MCF 10A (cell line): ENCODE measurements at regions not wholly inside any gene's neighbourhood (a gene's known extent, or its start where the extent isn't known, plus 50 kb on each side); places are given as distances from the start of the nearest gene placed in this dataset.

Source experiments
- BruUV-seq: library from RNA; stranded (reverse); fragments of 400-500 nt; replicated peaks from 2 replicates; lab custom pipeline; 2021; lab: Mats Ljungman, UMichigan
- CTCF ChIA-PET: fragments of 300-600 bp; sonication (Branson Sonifier 250); formaldehyde crosslinking; extraction: SDS; loops from one replicate; lab custom pipeline; 2021; ENCODE audit warnings: antibody characterized with exemption, inconsistent platforms; lab: Yijun Ruan, JAX
- POLR2A ChIA-PET: fragments of 300-600, 350-650 bp; sonication (Branson Sonifier 250); formaldehyde crosslinking; extraction: SDS; loops from one replicate; lab custom pipeline; 2020; ENCODE audit warnings: antibody characterized with exemption, inconsistent platforms; lab: Yijun Ruan, JAX
- DNase-seq: peaks from one replicate; pipeline ENCODE4 v3.0.0-alpha.2; 2018; ENCODE audit not compliant: unreplicated experiment
- H3K27ac Mint-ChIP-seq: one replicate; pipeline ENCODE4 v1.8.0; 2022; ENCODE audit warnings: mild to moderate bottlenecking, low read depth, mixed read lengths; ENCODE audit not compliant: unreplicated experiment
- H3K27me3 Mint-ChIP-seq: one replicate; pipeline ENCODE4 v1.8.0; 2022; ENCODE audit warnings: mixed read lengths; ENCODE audit not compliant: insufficient read depth, unreplicated experiment
- H3K36me3 Mint-ChIP-seq: one replicate; pipeline ENCODE4 v1.8.0; 2022; ENCODE audit warnings: mild to moderate bottlenecking, moderate library complexity, mixed read lengths; ENCODE audit not compliant: insufficient read depth, unreplicated experiment
- H3K4me1 Mint-ChIP-seq: one replicate; pipeline ENCODE4 v1.8.0; 2022; ENCODE audit warnings: mixed read lengths; ENCODE audit not compliant: insufficient read depth, unreplicated experiment
- H3K4me3 Mint-ChIP-seq: one replicate; pipeline ENCODE4 v1.8.0; 2022; ENCODE audit warnings: mild to moderate bottlenecking, moderate library complexity, mixed read lengths; ENCODE audit not compliant: unreplicated experiment
- H3K9me3 Mint-ChIP-seq: one replicate; pipeline ENCODE4 v1.8.0; 2022; ENCODE audit warnings: mixed read lengths; ENCODE audit not compliant: unreplicated experiment
- CTCF ChIP-seq: fragments of 200-600 bp; IDR thresholded peaks from one replicate; pipeline ENCODE4 v1.8.0; 2022; ENCODE audit warnings: antibody characterized with exemption, mild to moderate bottlenecking; ENCODE audit not compliant: unreplicated experiment
- intact Hi-C: fragments of 100-400 bp; cut with micrococcal nuclease; formaldehyde crosslinking; loops from 2 replicates; pipeline ENCODE4 v1.14.1; 2022

DNA sequence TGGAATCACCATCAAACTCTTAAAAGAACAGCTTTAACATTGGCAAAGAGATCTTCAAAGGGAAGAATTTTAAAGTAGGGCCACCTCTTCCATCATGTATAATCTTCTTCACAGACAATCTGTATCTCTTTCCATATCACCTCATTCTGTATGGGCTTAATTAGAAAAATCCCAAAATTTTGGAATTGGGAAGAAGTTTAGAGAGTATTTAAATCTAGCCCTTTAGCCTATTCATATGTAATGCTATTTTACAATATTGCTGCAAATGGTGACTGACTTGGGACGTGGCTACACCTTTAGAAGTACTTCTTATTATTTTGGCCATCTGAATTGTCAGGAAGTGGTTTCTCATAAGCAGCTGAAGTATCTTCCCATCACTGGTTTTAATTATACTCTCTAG, 474.3 kb downstream of the RFPL4B start:
- Mint-ChIP-seq H3K27ac (no peak overlapping the region), H3K36me3 (no peaks in the 10 kb centered on the region), H3K27me3 (no peaks in the 10 kb centered on the region), H3K4me3 (no peak overlapping the region), H3K4me1 (no peaks in the 10 kb centered on the region), H3K9me3 (no peaks in the 10 kb centered on the region)
- no TSS peak for BruUV-seq
- POLR2A ChIA-PET, result interaction anchor here (0.5 kb wide), 1 partner anchor 310 kb away, joined by 3 read pairs; no protein-coding TSS in a partner anchor
- CTCF ChIA-PET, result interaction anchor here (0.6 kb wide), 1 partner anchor 1636 kb away, joined by 3 read pairs; no protein-coding TSS in a partner anchor
- TF ChIP-seq CTCF, result no peak
- no peak for DNase-seq
- intact Hi-C loops, result no loop called here

DNA sequence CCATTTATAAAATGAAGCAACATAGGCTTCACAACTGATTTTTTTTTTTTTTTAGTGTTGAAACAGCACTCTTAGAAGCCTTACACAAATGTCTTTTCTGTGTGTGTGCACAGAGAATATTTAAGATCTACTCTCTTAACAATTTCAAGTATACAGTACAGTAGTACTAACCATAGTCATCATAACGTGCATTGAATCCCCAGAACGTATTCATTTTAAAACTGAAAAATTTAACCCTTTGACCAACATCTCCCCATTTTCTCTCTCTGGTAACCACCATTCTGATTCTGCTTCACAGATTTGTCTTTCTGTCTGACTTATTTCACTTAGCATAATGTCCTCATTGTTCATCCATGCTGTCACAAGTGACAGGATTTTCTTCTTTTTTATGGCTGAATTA, 475.6 kb downstream of the RFPL4B start:
- no TSS peak for BruUV-seq
- H3K9me3 Mint-ChIP-seq, result no peaks in the 10 kb centered on the region
- ChIA-PET POLR2A (no interaction called here), CTCF (no interaction called here)
- intact Hi-C loops, result no loop called here
- H3K36me3 Mint-ChIP-seq, result no peaks in the 10 kb centered on the region
- H3K27me3 Mint-ChIP-seq, result no peaks in the 10 kb centered on the region
- DNase-seq, result no peak
- no peak for TF ChIP-seq CTCF
- no peaks in the 10 kb centered on the region for H3K4me1 Mint-ChIP-seq
- H3K27ac Mint-ChIP-seq, result no peak overlapping the region
- H3K4me3 Mint-ChIP-seq, result no peak overlapping the region

DNA sequence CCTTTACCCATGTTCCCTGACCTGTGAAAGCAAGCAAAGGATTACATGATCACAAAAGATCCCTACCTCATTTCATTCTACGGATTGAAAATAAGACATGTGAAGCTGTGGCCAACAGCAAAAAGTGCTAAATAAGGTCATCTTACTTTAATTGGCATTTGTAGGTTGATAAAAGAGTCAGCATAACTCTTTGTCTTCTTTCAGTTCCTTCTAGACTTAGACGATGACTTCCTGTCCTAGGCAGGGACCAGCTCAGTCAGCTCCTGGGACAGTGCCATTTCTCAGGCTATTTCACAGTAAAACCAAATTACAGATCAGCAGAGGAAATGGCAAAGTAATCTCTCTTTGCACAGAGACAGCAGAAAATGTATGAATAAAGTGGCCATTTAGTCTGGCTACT, 480.7 kb downstream of the RFPL4B start:
- intact Hi-C loops, result no loop called here
- Mint-ChIP-seq H3K27me3 (no peaks in the 10 kb centered on the region), H3K4me1 (no peaks in the 10 kb centered on the region), H3K9me3 (no peaks in the 10 kb centered on the region), H3K27ac (no peak overlapping the region), H3K36me3 (no peaks in the 10 kb centered on the region), H3K4me3 (no peak overlapping the region)
- DNase-seq, result no peak
- POLR2A ChIA-PET, result no interaction called here
- TF ChIP-seq CTCF, result no peak
- no TSS peak for BruUV-seq
- CTCF ChIA-PET, result no interaction called here

- Mint-ChIP-seq H3K9me3 (no peaks in the 10 kb centered on the region), H3K4me1 (no peaks in the 10 kb centered on the region), H3K4me3 (no peak overlapping the region), H3K27me3 (no peaks in the 10 kb centered on the region), H3K27ac (no peak overlapping the region), H3K36me3 (no peaks in the 10 kb centered on the region)
- no peak for DNase-seq
- TF ChIP-seq CTCF, result no peak
- BruUV-seq, result no TSS peak
- POLR2A ChIA-PET, result no interaction called here
- CTCF ChIA-PET, result no interaction called here
- intact Hi-C loops, result no loop called here
Observed at GRCh38 chr6:112831022-112831421, 483.9 kb downstream of the RFPL4B start.
